Activated naive CD4-positive, alpha-beta T cell treated with anti-CD3 and anti-CD28 coated beads for 36 hours (primary cell): ENCODE measurements at regions not wholly inside any gene's neighbourhood (a gene's known extent, or its start where the extent isn't known, plus 50 kb on each side); places are given as distances from the start of the nearest gene placed in this dataset.

Experiments used
- CTCF ChIA-PET: fragments of 350-600 bp; sonication (Branson Sonifier 250); formaldehyde crosslinking; loops from one replicate; lab custom pipeline; 2021; ENCODE audit warnings: antibody characterized with exemption; lab: Charles Lee
- DNase-seq: peaks from one replicate; pipeline ENCODE4 v3.0.0-alpha.2; 2020
- H3K27ac Mint-ChIP-seq: one replicate; pipeline ENCODE4 v1.8.0; 2021; ENCODE audit warnings: mild to moderate bottlenecking, mixed read lengths
- H3K27me3 Mint-ChIP-seq: one replicate; pipeline ENCODE4 v1.8.0; 2021; ENCODE audit warnings: low read depth, mixed read lengths
- H3K36me3 Mint-ChIP-seq: one replicate; pipeline ENCODE4 v1.8.0; 2021; ENCODE audit warnings: low read depth, mixed read lengths
- H3K4me1 Mint-ChIP-seq: one replicate; pipeline ENCODE4 v1.8.0; 2021; ENCODE audit warnings: low read depth, mixed read lengths
- H3K4me3 Mint-ChIP-seq: one replicate; pipeline ENCODE4 v1.8.0; 2021; ENCODE audit warnings: mild to moderate bottlenecking, moderate library complexity, mixed read lengths
- H3K9me3 Mint-ChIP-seq: one replicate; pipeline ENCODE4 v1.8.0; 2021; ENCODE audit warnings: mixed read lengths
- intact Hi-C: fragments of 100-400 bp; cut with micrococcal nuclease; formaldehyde crosslinking; loops from one replicate; pipeline ENCODE4 v1.15.1; 2023

DNA sequence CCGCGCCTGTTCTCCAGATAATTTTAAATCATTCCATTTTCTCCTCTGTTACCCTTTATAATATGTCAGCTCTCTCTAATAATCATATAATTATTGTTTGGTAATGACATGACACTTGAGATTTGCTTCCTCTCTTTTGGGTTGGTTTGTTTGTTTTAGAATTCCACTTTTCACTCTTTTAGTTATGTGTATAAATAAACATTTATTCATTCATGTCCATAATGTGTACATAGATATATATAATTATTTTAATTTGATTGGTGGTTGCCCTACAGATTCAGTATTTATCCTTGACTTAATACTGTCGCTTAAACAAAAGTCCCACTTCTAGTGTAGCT lies 93.4 kb upstream of the FMN2 start:
- no peak overlapping the region for H3K27ac Mint-ChIP-seq
- peaks cover 57% of the 10 kb centered on the region for H3K27me3 Mint-ChIP-seq
- H3K9me3 Mint-ChIP-seq: no peaks in the 10 kb centered on the region
- no peaks in the 10 kb centered on the region for H3K36me3 Mint-ChIP-seq
- no peak overlapping the region for H3K4me3 Mint-ChIP-seq
- intact Hi-C loops: no loop called here
- H3K4me1 Mint-ChIP-seq: peaks cover 6% of the 10 kb centered on the region
- CTCF ChIA-PET: no interaction called here
- no peak for DNase-seq

DNA sequence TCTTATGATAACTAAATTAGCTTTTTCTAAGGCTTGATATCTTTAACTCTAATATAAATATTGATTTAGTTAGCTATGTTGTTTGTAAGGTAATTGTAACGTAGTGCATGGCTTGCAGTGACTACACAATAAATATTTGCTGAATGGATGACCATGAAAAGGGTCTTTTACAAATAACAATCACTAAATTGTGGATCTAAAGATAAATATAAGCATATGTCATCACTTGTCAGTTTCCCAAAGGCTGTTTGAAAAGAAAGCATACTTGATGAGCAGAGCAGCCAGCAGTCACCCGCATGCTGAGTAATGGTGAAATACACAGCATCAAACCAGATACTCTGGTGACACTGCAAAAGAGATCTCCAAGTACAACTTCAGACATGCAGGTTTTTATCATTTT lies 92.5 kb upstream of the FMN2 start:
- Mint-ChIP-seq H3K27me3 (peaks cover 53% of the 10 kb centered on the region), H3K27ac (no peak overlapping the region), H3K4me1 (peaks cover 6% of the 10 kb centered on the region), H3K9me3 (no peaks in the 10 kb centered on the region), H3K4me3 (no peak overlapping the region), H3K36me3 (no peaks in the 10 kb centered on the region)
- intact Hi-C loops: no loop called here
- no peak for DNase-seq
- CTCF ChIA-PET: interaction anchor here (0.9 kb wide), 1 partner anchor 190 kb away, joined by 3 read pairs; no protein-coding TSS in a partner anchor

DNA sequence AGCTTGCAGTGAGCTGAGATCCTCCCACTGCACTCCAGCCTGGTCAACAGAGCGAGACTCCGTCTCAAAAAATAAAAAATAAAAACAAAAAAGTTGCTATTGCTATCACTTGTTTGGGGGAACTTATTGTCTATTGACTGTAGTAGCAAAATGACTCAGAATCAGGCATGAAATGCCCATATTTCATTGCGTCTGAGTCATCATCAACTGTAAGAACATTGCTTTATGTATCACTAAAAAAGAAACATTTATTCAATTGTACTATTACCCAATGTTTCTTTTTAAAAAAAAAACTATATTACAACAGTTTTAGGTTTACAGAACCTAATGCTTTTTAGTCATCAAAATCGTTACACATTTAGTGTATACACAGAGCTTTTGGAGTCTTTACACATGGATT lies 91.0 kb upstream of the FMN2 start:
- Mint-ChIP-seq H3K9me3 (no peaks in the 10 kb centered on the region), H3K4me1 (peaks cover 6% of the 10 kb centered on the region), H3K27me3 (peaks cover 43% of the 10 kb centered on the region), H3K36me3 (no peaks in the 10 kb centered on the region), H3K4me3 (no peak overlapping the region), H3K27ac (no peak overlapping the region)
- CTCF ChIA-PET: no interaction called here
- DNase-seq: no peak
- intact Hi-C loops: loop anchor here (10.0 kb wide), 1 partner anchor 46 kb away; no protein-coding TSS in a partner anchor

- DNase-seq: no peak
- CTCF ChIA-PET: interaction anchor here (1.3 kb wide), 1 partner anchor 50 kb away, joined by 4 read pairs; no protein-coding TSS in a partner anchor
- H3K36me3 Mint-ChIP-seq: no peaks in the 10 kb centered on the region
- no peaks in the 10 kb centered on the region for H3K9me3 Mint-ChIP-seq
- peaks cover 39% of the 10 kb centered on the region for H3K27me3 Mint-ChIP-seq
- intact Hi-C loops: loop anchor here (10.0 kb wide), 1 partner anchor 46 kb away; no protein-coding TSS in a partner anchor
- H3K4me1 Mint-ChIP-seq: peaks cover 6% of the 10 kb centered on the region
- no peak overlapping the region for H3K27ac Mint-ChIP-seq
- no peak overlapping the region for H3K4me3 Mint-ChIP-seq
Measured at GRCh38 chr1:240001177-240001740, 90.4 kb upstream of the FMN2 start.

DNA sequence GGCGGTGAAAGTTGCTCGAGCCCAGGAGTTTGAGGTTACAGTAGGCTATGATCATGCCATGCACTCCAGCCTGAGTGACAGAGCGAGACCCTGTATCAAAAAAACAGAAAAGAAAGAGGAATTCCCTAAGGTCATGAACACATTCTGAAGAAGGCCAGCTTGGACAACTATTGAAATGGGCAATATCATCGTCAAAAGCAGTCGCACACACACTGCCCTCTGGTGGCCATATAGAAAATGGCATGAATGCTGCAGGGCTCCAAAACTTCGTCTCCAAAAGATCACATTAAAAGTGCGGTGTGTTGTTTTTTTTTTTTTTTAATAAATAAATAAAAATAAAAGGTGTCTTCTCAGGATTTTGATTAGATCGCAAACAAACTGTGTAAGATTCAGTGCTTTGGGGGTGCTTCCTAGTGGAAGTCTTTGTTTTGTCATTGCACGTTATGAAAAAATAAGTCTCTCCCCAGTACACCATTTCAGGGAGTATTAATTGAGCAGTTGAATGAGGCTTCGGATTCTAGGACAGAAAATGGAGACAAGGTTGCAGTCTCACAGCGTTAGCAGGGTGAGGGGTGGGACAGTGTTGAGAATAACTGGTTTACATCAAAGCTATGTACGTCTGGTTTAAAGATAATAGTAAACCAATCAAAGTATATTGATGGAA lies 87.5 kb upstream of the FMN2 start:
- Mint-ChIP-seq H3K27ac (no peak overlapping the region), H3K9me3 (no peaks in the 10 kb centered on the region), H3K27me3 (peaks cover 20% of the 10 kb centered on the region), H3K4me1 (no peaks in the 10 kb centered on the region), H3K4me3 (no peak overlapping the region), H3K36me3 (no peaks in the 10 kb centered on the region)
- intact Hi-C loops: loop anchor here (10.0 kb wide), 1 partner anchor 49 kb away; no protein-coding TSS in a partner anchor
- CTCF ChIA-PET: interaction anchor here (0.5 to 2.3 kb wide), 10 partner anchors 9 to 200 kb away, joined by 3 to 12 read pairs (median 4); no protein-coding TSS in a partner anchor
- DNase-seq: peak; percentile 15

GRCh38 chr1:240005997-240006650 lies 85.6 kb upstream of the FMN2 start:
- Mint-ChIP-seq H3K9me3 (peaks cover 7% of the 10 kb centered on the region), H3K36me3 (no peaks in the 10 kb centered on the region), H3K4me1 (no peaks in the 10 kb centered on the region), H3K4me3 (no peak overlapping the region), H3K27me3 (peaks cover 11% of the 10 kb centered on the region), H3K27ac (no peak overlapping the region)
- CTCF ChIA-PET: interaction anchor here (0.6 to 1.7 kb wide), 6 partner anchors 8 to 72 kb away, joined by 3 to 8 read pairs (median 4); no protein-coding TSS in a partner anchor
- intact Hi-C loops: loop anchor here (10.0 kb wide), 1 partner anchor 51 kb away; no protein-coding TSS in a partner anchor
- DNase-seq: no peak

GRCh38 chr1:240008298-240008697 lies 83.4 kb upstream of the FMN2 start:
- H3K9me3 Mint-ChIP-seq: peaks cover 9% of the 10 kb centered on the region
- peaks cover 2% of the 10 kb centered on the region for H3K27me3 Mint-ChIP-seq
- no peak for DNase-seq
- H3K27ac Mint-ChIP-seq: no peak overlapping the region
- H3K4me1 Mint-ChIP-seq: no peaks in the 10 kb centered on the region
- H3K4me3 Mint-ChIP-seq: no peak overlapping the region
- CTCF ChIA-PET: no interaction called here
- intact Hi-C loops: loop anchor here (10.0 kb wide), 1 partner anchor 53 kb away; no protein-coding TSS in a partner anchor
- H3K36me3 Mint-ChIP-seq: no peaks in the 10 kb centered on the region

DNA sequence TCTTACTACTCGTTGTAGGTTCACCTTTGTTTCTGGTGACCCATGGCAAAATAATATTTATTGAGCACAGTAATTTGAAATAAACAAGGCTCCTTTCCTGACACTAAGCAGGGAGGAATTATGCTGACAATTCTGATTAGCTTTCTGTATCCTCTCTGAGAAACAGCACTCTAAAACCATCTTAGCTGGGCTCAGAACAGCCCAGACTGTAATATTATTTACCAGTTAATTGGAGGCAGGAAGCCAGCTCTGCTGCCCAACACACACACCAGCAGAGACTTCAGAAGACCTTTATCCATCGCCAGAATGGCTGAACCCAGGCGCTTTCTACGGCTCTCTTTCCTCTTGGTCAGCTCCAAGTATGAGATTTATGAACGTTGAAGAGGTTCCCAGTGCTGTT lies 77.6 kb upstream of the FMN2 start:
- CTCF ChIA-PET: interaction anchor here (1.2 to 1.6 kb wide), 2 partner anchors 8 to 10 kb away, joined by 5 to 9 read pairs; no protein-coding TSS in a partner anchor
- no peaks in the 10 kb centered on the region for H3K36me3 Mint-ChIP-seq
- no peak overlapping the region for H3K27ac Mint-ChIP-seq
- H3K27me3 Mint-ChIP-seq: peaks cover 2% of the 10 kb centered on the region
- DNase-seq: no peak
- peaks cover 18% of the 10 kb centered on the region for H3K9me3 Mint-ChIP-seq
- H3K4me3 Mint-ChIP-seq: no peak overlapping the region
- intact Hi-C loops: no loop called here
- no peaks in the 10 kb centered on the region for H3K4me1 Mint-ChIP-seq

DNA sequence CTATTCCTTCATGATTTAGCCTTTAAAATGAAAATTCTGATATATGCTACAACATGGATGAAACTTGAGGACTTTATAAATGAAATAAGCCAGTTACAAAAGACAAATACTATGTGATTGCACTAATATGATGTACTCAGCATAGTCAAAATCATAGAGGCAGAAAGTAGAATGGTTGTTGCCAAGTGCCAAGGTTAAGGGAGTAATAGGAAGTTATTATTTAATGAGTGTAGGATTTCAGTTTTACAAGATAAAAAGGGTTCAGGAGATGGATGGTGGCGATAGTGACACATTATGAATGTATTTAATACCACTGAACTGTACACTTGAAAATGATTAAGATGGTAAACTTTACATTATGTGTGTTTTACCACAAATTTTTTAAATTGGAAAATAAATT lies 73.1 kb upstream of the FMN2 start:
- intact Hi-C loops: no loop called here
- Mint-ChIP-seq H3K9me3 (peaks cover 12% of the 10 kb centered on the region), H3K36me3 (no peaks in the 10 kb centered on the region), H3K27ac (no peak overlapping the region), H3K27me3 (peaks cover 4% of the 10 kb centered on the region), H3K4me1 (no peaks in the 10 kb centered on the region), H3K4me3 (no peak overlapping the region)
- CTCF ChIA-PET: no interaction called here
- DNase-seq: no peak

- Mint-ChIP-seq H3K36me3 (no peaks in the 10 kb centered on the region), H3K9me3 (peaks cover 12% of the 10 kb centered on the region), H3K4me3 (no peak overlapping the region), H3K4me1 (no peaks in the 10 kb centered on the region), H3K27ac (no peak overlapping the region), H3K27me3 (peaks cover 4% of the 10 kb centered on the region)
- intact Hi-C loops: no loop called here
- CTCF ChIA-PET: no interaction called here
- no peak for DNase-seq
Measured at GRCh38 chr1:240019524-240019923, 72.2 kb upstream of the FMN2 start.

DNA sequence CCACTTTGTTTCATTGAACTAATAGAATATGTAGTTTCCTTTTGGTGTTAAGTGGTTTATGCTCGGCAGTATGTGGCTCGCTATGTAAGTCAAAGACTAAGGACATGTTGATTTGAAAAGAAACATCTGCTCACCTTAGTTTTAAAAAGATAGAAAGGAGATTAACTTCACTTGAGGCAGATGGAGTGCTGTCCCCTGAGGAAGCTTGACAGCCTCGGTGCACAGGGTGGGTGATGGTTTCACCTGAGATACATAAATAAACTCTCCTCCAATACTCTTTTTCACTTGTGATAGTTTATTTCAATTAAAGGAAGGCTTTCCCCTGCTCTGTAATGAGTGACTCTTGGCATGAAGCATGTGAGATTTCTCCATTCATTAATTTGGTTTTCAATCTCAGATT lies 70.8 kb upstream of the FMN2 start:
- Mint-ChIP-seq H3K27me3 (peaks cover 6% of the 10 kb centered on the region), H3K36me3 (no peaks in the 10 kb centered on the region), H3K4me3 (no peak overlapping the region), H3K9me3 (peaks cover 12% of the 10 kb centered on the region), H3K4me1 (no peaks in the 10 kb centered on the region), H3K27ac (no peak overlapping the region)
- CTCF ChIA-PET: no interaction called here
- DNase-seq: no peak
- intact Hi-C loops: loop anchor here (10.0 kb wide), 1 partner anchor 584 kb away; no protein-coding TSS in a partner anchor

GRCh38 chr1:240021709-240022108 lies 70.0 kb upstream of the FMN2 start:
- peaks cover 12% of the 10 kb centered on the region for H3K9me3 Mint-ChIP-seq
- no peaks in the 10 kb centered on the region for H3K4me1 Mint-ChIP-seq
- intact Hi-C loops: loop anchor here (10.0 kb wide), 1 partner anchor 583 kb away; no protein-coding TSS in a partner anchor
- no peak for DNase-seq
- no peaks in the 10 kb centered on the region for H3K36me3 Mint-ChIP-seq
- no peak overlapping the region for H3K27ac Mint-ChIP-seq
- CTCF ChIA-PET: no interaction called here
- peaks cover 8% of the 10 kb centered on the region for H3K27me3 Mint-ChIP-seq
- H3K4me3 Mint-ChIP-seq: no peak overlapping the region
